Liver (tissue), 8 donors: ENCODE measurements at regions not wholly inside any gene's neighbourhood (a gene's known extent, or its start where the extent isn't known, plus 50 kb on each side); places are given as distances from the start of the nearest gene placed in this dataset.

Experiments
- DNase-seq: peaks from one replicate; pipeline ENCODE4 v3.0.0-alpha.2; 2017; ENCODE audit warnings: low spot score
- H3K27ac ChIP-seq, 2 donors: one replicate each; pipeline ENCODE4 v1.7.0; 2013; ENCODE audit warnings: inconsistent platforms in 2 of 2, low read length in 2 of 2, control low read depth in 1 of 2, low read depth in 1 of 2, mild to moderate bottlenecking in 1 of 2
- H3K27me3 ChIP-seq, 4 donors: one replicate each; pipeline versions ENCODE4 v1.6.1 to v1.7.0; 2013; ENCODE audit warnings: low read length in 3 of 4, inconsistent platforms in 1 of 4, mild to moderate bottlenecking in 1 of 4, moderate library complexity in 1 of 4; ENCODE audit not compliant: control insufficient read depth in 4 of 4, insufficient read depth in 4 of 4
- H3K36me3 ChIP-seq, 4 donors: one replicate each; pipeline versions ENCODE4 v1.6.1 to v1.7.0; 2013; ENCODE audit warnings: low read length in 3 of 4, mild to moderate bottlenecking in 3 of 4, low read depth in 1 of 4, moderate library complexity in 1 of 4; ENCODE audit not compliant: control insufficient read depth in 4 of 4, insufficient read depth in 3 of 4
- H3K4me1 ChIP-seq, 4 donors: one replicate each; pipeline versions ENCODE4 v1.6.1 to v1.7.0; 2013; ENCODE audit warnings: low read length in 3 of 4, mild to moderate bottlenecking in 3 of 4, moderate library complexity in 1 of 4; ENCODE audit not compliant: control insufficient read depth in 4 of 4, insufficient read depth in 4 of 4
- H3K4me3 ChIP-seq, 3 donors: one replicate each; pipeline versions ENCODE4 v1.6.1 to v1.7.0; 2013; ENCODE audit warnings: low read length in 3 of 3, control low read depth in 1 of 3, low read depth in 1 of 3, mild to moderate bottlenecking in 1 of 3
- H3K9ac ChIP-seq, 2 donors: one replicate each; pipeline ENCODE4 v1.7.0; 2013; ENCODE audit warnings: low read length in 2 of 2, mild to moderate bottlenecking in 2 of 2, moderate library complexity in 2 of 2, control low read depth in 1 of 2, low read depth in 1 of 2
- H3K9me3 ChIP-seq, 4 donors: one replicate each; pipeline versions ENCODE4 v1.6.1 to v1.7.0; 2013; ENCODE audit warnings: low read length in 3 of 4; ENCODE audit not compliant: control insufficient read depth in 4 of 4
- EGR1 ChIP-seq, 2 donors: IDR thresholded peaks; 2 replicates each; pipeline ENCODE4 v1.6.1; 2016 to 2018; ENCODE audit warnings: antibody characterized with exemption in 2 of 2, low read depth in 2 of 2
- FOXA1 ChIP-seq: IDR thresholded peaks from 2 replicates; pipeline ENCODE4 v1.6.1; 2016; ENCODE audit warnings: antibody characterized with exemption
- FOXA2 ChIP-seq: IDR thresholded peaks from 2 replicates; pipeline ENCODE4 v1.6.1; 2016; ENCODE audit warnings: antibody characterized with exemption
- GABPA ChIP-seq, 2 donors: IDR thresholded peaks in 1 of 2; conservative IDR thresholded peaks in 1 of 2; 2 replicates each; pipeline ENCODE4 v1.6.1; 2016; ENCODE audit warnings: antibody characterized with exemption in 2 of 2, mild to moderate bottlenecking in 1 of 2, moderate library complexity in 1 of 2
- HNF4G ChIP-seq: IDR thresholded peaks from 2 replicates; pipeline ENCODE4 v1.6.1; 2016; ENCODE audit warnings: antibody characterized with exemption
- JUND ChIP-seq, 2 donors: IDR thresholded peaks; 2 replicates each; pipeline ENCODE4 v1.6.1; 2016; ENCODE audit warnings: antibody characterized with exemption in 2 of 2
- NR2F2 ChIP-seq: IDR thresholded peaks from 2 replicates; pipeline ENCODE4 v1.6.1; 2016; ENCODE audit warnings: antibody characterized with exemption
- RAD21 ChIP-seq, 2 donors: IDR thresholded peaks; 2 replicates each; pipeline ENCODE4 v1.6.1; 2016; ENCODE audit warnings: antibody characterized with exemption in 2 of 2, mild to moderate bottlenecking in 2 of 2
- RXRA ChIP-seq, 2 donors: IDR thresholded peaks; 2 replicates each; pipeline ENCODE4 v1.6.1; 2017 to 2018; ENCODE audit warnings: antibody characterized with exemption in 2 of 2, mild to moderate bottlenecking in 1 of 2
- SP1 ChIP-seq: IDR thresholded peaks from 2 replicates; pipeline ENCODE4 v1.6.1; 2018; ENCODE audit warnings: antibody characterized with exemption, mild to moderate bottlenecking
- TAF1 ChIP-seq: conservative IDR thresholded peaks from 2 replicates; pipeline ENCODE4 v1.6.1; 2016; ENCODE audit warnings: antibody characterized with exemption, mild to moderate bottlenecking
- YY1 ChIP-seq: IDR thresholded peaks from 2 replicates; pipeline ENCODE4 v1.6.1; 2016; ENCODE audit warnings: antibody characterized with exemption, mild to moderate bottlenecking
- WGBS: extraction: QIAGEN DNeasy Blood & Tissue Kit; methylation state at CpG from one replicate; pipeline ENCODE4 v1.1.7; 2013; 5-methylcytosine and 5-hydroxymethylcytosine counted together
- TF ChIP-seq, protein P1 (sequence below): IDR thresholded peaks from 2 replicates; pipeline ENCODE4 v1.6.1; 2016; ENCODE audit warnings: antibody characterized with exemption
- TF ChIP-seq, protein P2 (sequence below): IDR thresholded peaks from 2 replicates; pipeline ENCODE4 v1.6.1; 2016; ENCODE audit warnings: antibody characterized with exemption, mild to moderate bottlenecking
- TF ChIP-seq, protein P3 (sequence below): IDR thresholded peaks from 2 replicates; pipeline ENCODE4 v1.6.1; 2016; ENCODE audit warnings: antibody characterized with exemption
- TF ChIP-seq, protein P4 (sequence below): fragments of 150-350 bp; IDR thresholded peaks from 2 replicates; pipeline ENCODE4 v1.5.1; 2017; ENCODE audit warnings: improper control_type of control experiment, low read depth, low read length; ENCODE audit not compliant: missing input control
- donor health status: healthy.
- donor health status: healthy.
- donor health status: healthy.
- donor health status: healthy.
- donor health status: healthy.

DNA sequence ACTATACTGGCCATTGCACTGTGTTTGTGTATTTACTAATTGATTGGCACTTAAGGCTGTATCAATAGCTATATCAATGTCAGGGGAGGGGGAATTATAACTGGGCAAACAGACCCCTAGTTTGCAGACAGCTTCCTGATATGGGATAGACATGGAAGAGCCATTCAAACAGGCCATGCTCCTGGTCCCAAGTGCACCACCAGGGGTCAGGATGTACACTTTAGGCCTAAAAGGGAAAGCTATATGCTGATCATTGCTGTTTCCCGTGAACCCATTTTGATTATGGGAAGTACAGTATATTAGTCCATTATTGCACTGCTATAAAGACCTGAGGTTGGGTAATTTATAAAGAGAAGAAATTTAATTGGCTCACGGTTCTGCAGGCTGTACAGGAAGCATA is 124.9 kb upstream of the BACE2 start:
- Histone ChIP-seq H3K27ac (no peak overlapping the region), H3K36me3 (no peaks in the 10 kb centered on the region), H3K9me3 (no peaks in the 10 kb centered on the region), H3K4me1 (no peaks in the 10 kb centered on the region), H3K9ac (no peak overlapping the region), H3K27me3 (peaks cover 0 to 12% (median 3%) of the 10 kb centered on the region in 4 donors), H3K4me3 (no peak overlapping the region)
- WGBS: 72% methylated on average over 2 of the region's 2 CpGs
- DNase-seq: no peak
- no peak for TF ChIP-seq SP1
- no peak for TF ChIP-seq JUND (IDR thresholded peaks at IDR 0.05)
- TF ChIP-seq, protein P1, sequence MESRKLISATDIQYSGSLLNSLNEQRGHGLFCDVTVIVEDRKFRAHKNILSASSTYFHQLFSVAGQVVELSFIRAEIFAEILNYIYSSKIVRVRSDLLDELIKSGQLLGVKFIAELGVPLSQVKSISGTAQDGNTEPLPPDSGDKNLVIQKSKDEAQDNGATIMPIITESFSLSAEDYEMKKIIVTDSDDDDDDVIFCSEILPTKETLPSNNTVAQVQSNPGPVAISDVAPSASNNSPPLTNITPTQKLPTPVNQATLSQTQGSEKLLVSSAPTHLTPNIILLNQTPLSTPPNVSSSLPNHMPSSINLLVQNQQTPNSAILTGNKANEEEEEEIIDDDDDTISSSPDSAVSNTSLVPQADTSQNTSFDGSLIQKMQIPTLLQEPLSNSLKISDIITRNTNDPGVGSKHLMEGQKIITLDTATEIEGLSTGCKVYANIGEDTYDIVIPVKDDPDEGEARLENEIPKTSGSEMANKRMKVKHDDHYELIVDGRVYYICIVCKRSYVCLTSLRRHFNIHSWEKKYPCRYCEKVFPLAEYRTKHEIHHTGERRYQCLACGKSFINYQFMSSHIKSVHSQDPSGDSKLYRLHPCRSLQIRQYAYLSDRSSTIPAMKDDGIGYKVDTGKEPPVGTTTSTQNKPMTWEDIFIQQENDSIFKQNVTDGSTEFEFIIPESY: no peak
- TF ChIP-seq NR2F2: no peak
- TF ChIP-seq, protein P2, sequence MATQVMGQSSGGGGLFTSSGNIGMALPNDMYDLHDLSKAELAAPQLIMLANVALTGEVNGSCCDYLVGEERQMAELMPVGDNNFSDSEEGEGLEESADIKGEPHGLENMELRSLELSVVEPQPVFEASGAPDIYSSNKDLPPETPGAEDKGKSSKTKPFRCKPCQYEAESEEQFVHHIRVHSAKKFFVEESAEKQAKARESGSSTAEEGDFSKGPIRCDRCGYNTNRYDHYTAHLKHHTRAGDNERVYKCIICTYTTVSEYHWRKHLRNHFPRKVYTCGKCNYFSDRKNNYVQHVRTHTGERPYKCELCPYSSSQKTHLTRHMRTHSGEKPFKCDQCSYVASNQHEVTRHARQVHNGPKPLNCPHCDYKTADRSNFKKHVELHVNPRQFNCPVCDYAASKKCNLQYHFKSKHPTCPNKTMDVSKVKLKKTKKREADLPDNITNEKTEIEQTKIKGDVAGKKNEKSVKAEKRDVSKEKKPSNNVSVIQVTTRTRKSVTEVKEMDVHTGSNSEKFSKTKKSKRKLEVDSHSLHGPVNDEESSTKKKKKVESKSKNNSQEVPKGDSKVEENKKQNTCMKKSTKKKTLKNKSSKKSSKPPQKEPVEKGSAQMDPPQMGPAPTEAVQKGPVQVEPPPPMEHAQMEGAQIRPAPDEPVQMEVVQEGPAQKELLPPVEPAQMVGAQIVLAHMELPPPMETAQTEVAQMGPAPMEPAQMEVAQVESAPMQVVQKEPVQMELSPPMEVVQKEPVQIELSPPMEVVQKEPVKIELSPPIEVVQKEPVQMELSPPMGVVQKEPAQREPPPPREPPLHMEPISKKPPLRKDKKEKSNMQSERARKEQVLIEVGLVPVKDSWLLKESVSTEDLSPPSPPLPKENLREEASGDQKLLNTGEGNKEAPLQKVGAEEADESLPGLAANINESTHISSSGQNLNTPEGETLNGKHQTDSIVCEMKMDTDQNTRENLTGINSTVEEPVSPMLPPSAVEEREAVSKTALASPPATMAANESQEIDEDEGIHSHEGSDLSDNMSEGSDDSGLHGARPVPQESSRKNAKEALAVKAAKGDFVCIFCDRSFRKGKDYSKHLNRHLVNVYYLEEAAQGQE: no peak
- TF ChIP-seq EGR1 (IDR thresholded peaks at IDR 0.05; ENCODE audit: low read depth in 2 of 2): no peak
- no peak for TF ChIP-seq YY1
- TF ChIP-seq RAD21 (IDR thresholded peaks at IDR 0.05): no peak
- TF ChIP-seq TAF1: no peak
- no peak for TF ChIP-seq FOXA2
- TF ChIP-seq HNF4G: no peak
- TF ChIP-seq, protein P3, sequence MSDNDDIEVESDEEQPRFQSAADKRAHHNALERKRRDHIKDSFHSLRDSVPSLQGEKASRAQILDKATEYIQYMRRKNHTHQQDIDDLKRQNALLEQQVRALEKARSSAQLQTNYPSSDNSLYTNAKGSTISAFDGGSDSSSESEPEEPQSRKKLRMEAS: no peak
- TF ChIP-seq FOXA1: no peak
- TF ChIP-seq RXRA (IDR thresholded peaks at IDR 0.05): no peak
- no peak for TF ChIP-seq GABPA (IDR thresholded peaks at IDR 0.05 in 1 of 2, conservative IDR thresholded peaks at IDR 0.05 in 1 of 2)

DNA sequence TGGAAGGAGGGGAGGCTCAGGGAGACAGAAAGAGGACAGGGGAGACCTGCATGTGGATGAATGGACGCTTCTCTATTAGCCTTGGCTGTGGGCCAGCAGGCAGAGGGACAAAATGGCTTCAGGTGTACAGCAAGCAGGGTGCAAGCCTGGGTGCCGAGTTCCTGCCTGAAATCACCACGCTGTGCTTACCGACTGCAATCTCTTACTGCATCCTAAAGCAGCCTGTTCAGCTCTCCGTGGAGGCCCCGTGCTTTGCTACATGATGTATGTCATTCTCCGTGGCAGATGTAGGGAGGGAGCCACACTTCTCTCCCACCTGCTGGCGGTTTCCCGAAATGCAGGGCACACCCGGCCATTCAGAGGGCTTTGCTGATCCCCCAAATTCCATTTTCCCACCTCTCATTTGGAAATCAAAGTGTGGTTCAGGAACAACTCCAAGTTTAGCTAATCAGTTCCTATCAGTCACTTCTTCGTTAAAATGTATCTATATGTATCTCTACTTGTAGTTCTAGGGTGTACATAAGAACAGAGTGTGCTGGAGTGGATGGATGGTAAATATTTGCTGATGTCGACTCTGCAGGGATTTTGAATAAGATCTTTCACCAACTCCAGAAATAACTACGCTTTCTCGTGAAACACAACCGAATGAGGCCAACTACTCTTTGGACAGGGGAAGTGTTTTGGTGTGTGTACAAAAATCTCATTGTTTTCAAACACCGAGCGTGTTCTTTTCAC is 122.3 kb upstream of the BACE2 start:
- Histone ChIP-seq H3K27ac (no peak overlapping the region), H3K4me1 (no peaks in the 10 kb centered on the region), H3K9me3 (no peaks in the 10 kb centered on the region), H3K36me3 (no peaks in the 10 kb centered on the region), H3K4me3 (no peak overlapping the region), H3K9ac (no peak overlapping the region), H3K27me3 (peaks cover 0 to 12% (median 3%) of the 10 kb centered on the region in 4 donors)
- no peak for DNase-seq
- TF ChIP-seq YY1 (no peak), RAD21 (IDR thresholded peaks at IDR 0.05) (peak in 1 of 2 donors; percentile 47), RXRA (IDR thresholded peaks at IDR 0.05) (no peak)
- TF ChIP-seq, protein P4, sequence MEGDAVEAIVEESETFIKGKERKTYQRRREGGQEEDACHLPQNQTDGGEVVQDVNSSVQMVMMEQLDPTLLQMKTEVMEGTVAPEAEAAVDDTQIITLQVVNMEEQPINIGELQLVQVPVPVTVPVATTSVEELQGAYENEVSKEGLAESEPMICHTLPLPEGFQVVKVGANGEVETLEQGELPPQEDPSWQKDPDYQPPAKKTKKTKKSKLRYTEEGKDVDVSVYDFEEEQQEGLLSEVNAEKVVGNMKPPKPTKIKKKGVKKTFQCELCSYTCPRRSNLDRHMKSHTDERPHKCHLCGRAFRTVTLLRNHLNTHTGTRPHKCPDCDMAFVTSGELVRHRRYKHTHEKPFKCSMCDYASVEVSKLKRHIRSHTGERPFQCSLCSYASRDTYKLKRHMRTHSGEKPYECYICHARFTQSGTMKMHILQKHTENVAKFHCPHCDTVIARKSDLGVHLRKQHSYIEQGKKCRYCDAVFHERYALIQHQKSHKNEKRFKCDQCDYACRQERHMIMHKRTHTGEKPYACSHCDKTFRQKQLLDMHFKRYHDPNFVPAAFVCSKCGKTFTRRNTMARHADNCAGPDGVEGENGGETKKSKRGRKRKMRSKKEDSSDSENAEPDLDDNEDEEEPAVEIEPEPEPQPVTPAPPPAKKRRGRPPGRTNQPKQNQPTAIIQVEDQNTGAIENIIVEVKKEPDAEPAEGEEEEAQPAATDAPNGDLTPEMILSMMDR: peak; percentile 22
- TF ChIP-seq, protein P1: no peak
- 27% methylated on average over 17 of the region's 17 CpGs for WGBS
